ENCODE measurements at regions not wholly inside any gene's neighbourhood (a gene's known extent, or its start where the extent isn't known, plus 50 kb on each side); places are given as distances from the start of the nearest gene placed in this dataset.

- TF ChIP-seq CTCF (IDR thresholded peaks at IDR 0.05) (no peak), POLR2A (IDR thresholded peaks at IDR 0.05) (no peak), EP300 (IDR thresholded peaks at IDR 0.05) (no peak), POLR2AphosphoS5 (IDR thresholded peaks at IDR 0.05) (no peak)
Measured at GRCh38 chr11:113574586-113574985, 99.4 kb upstream of the DRD2 start.

All from upper lobe of left lung (tissue), 4 donors.